Neural cell (in vitro differentiated cells): ENCODE measurements at regions not wholly inside any gene's neighbourhood (a gene's known extent, or its start where the extent isn't known, plus 50 kb on each side); places are given as distances from the start of the nearest gene placed in this dataset.

Source experiments
- H2AFZ ChIP-seq: fragments of 200-600, 300-800 bp; sonication (generic), shearing (Covaris generic); 2 replicates; pipeline ENCODE4 v1.6.0; 2014; ENCODE audit warnings: low read depth, mild to moderate bottlenecking, antibody characterized with exemption, low read length, moderate library complexity
- H3F3A ChIP-seq: fragments of 200-600 bp; shearing (Covaris generic); 2 replicates; pipeline ENCODE4 v1.6.1; 2016; ENCODE audit warnings: mild to moderate bottlenecking, moderate library complexity, mixed read lengths, antibody characterized with exemption, low read length; ENCODE audit not compliant: insufficient read depth, poor library complexity, severe bottlenecking
- H3K27ac ChIP-seq: fragments of 200-600, 300-800 bp; sonication (generic), shearing (Covaris generic); 2 replicates; pipeline ENCODE4 v1.5.1; 2014; ENCODE audit warnings: mild to moderate bottlenecking, low read length, moderate library complexity
- H3K27me3 ChIP-seq: fragments of 300-800, 200-600 bp; sonication (generic), shearing (Covaris generic); 2 replicates; pipeline ENCODE4 v1.6.0; 2014; ENCODE audit warnings: mild to moderate bottlenecking, low read depth, low read length, moderate library complexity; ENCODE audit not compliant: insufficient read depth
- H3K36me3 ChIP-seq: fragments of 300-800, 200-600 bp; sonication (generic), shearing (Covaris generic); 2 replicates; pipeline ENCODE4 v1.5.1; 2014; ENCODE audit warnings: mild to moderate bottlenecking, antibody characterized with exemption, low read length, moderate library complexity; ENCODE audit not compliant: insufficient read depth
- H3K4me2 ChIP-seq: fragments of 300-800, 200-600 bp; sonication (generic), shearing (Covaris generic); 2 replicates; pipeline ENCODE4 v1.6.0; 2014; ENCODE audit warnings: mild to moderate bottlenecking, low read length
- H3K4me3 ChIP-seq: fragments of 300-800, 200-600 bp; sonication (generic), shearing (Covaris generic); 2 replicates; pipeline ENCODE4 v1.5.1; 2014; ENCODE audit warnings: mild to moderate bottlenecking, low read length, moderate library complexity
- H3K79me2 ChIP-seq: fragments of 200-600 bp; shearing (Covaris generic); replicated peaks from 2 replicates; pipeline ENCODE4 v1.6.0; 2014; ENCODE audit warnings: mild to moderate bottlenecking, low read length, moderate library complexity; ENCODE audit not compliant: insufficient read depth
- H3K9ac ChIP-seq: fragments of 300-800, 200-600 bp; sonication (generic), shearing (Covaris generic); 2 replicates; pipeline ENCODE4 v1.6.1; 2016; ENCODE audit warnings: mild to moderate bottlenecking, low read length, mixed read lengths
- H3K9me2 ChIP-seq: fragments of 200-600 bp; shearing (Covaris generic); 2 replicates; pipeline ENCODE4 v1.6.1; 2016; ENCODE audit warnings: mild to moderate bottlenecking, low read length, mixed read lengths; ENCODE audit not compliant: insufficient read depth
- H3K9me3 ChIP-seq: fragments of 200-600, 300-800 bp; sonication (generic), shearing (Covaris generic); 2 replicates; pipeline ENCODE4 v1.6.1; 2016; ENCODE audit warnings: mild to moderate bottlenecking, mixed run types, low read length, moderate library complexity, mixed read lengths
- H4K20me1 ChIP-seq: fragments of 200-600 bp; shearing (Covaris generic); 2 replicates; pipeline ENCODE4 v1.6.1; 2016; ENCODE audit warnings: mild to moderate bottlenecking, mixed run types; ENCODE audit not compliant: insufficient read depth
- CTCF ChIP-seq: fragments of 450-650 bp; IDR thresholded peaks from 2 replicates; pipeline ENCODE4 v1.5.1; 2014; ENCODE audit warnings: antibody characterized with exemption, mild to moderate bottlenecking, moderate library complexity; ENCODE audit not compliant: poor library complexity, severe bottlenecking
- EP300 ChIP-seq: fragments of 450-650 bp; conservative IDR thresholded peaks from 2 replicates; pipeline ENCODE4 v1.6.1; 2014; ENCODE audit warnings: antibody characterized with exemption, mild to moderate bottlenecking, moderate library complexity; ENCODE audit not compliant: poor library complexity, severe bottlenecking
- EZH2 ChIP-seq: fragments of 200-600, 300-800 bp; shearing (Covaris generic), sonication (generic); IDR thresholded peaks from 2 replicates; pipeline ENCODE4 v1.6.1; 2014; ENCODE audit warnings: antibody characterized with exemption, low read length, borderline replicate concordance, mild to moderate bottlenecking; ENCODE audit not compliant: insufficient read depth, poor library complexity, severe bottlenecking
- MXI1 ChIP-seq: fragments of 450-650 bp; conservative IDR thresholded peaks from 2 replicates; pipeline ENCODE4 v1.6.1; 2014; ENCODE audit warnings: antibody characterized with exemption, mild to moderate bottlenecking; ENCODE audit not compliant: poor library complexity, severe bottlenecking
- POLR2AphosphoS5 ChIP-seq: IDR thresholded peaks from 2 replicates; pipeline ENCODE4 v1.6.1; 2012
- RAD21 ChIP-seq: fragments of 450-650 bp; conservative IDR thresholded peaks from 2 replicates; pipeline ENCODE4 v1.6.1; 2014; ENCODE audit warnings: antibody characterized with exemption, mild to moderate bottlenecking, moderate library complexity
- REST ChIP-seq: IDR thresholded peaks from 2 replicates; pipeline ENCODE4 v1.6.1; 2012; ENCODE audit warnings: borderline replicate concordance
- SMC3 ChIP-seq: fragments of 450-650 bp; conservative IDR thresholded peaks from 2 replicates; pipeline ENCODE4 v1.6.1; 2014; ENCODE audit warnings: antibody characterized with exemption, mild to moderate bottlenecking, moderate library complexity; ENCODE audit not compliant: poor library complexity
- TAF1 ChIP-seq: IDR thresholded peaks from 2 replicates; pipeline ENCODE4 v1.6.1; 2012; ENCODE audit warnings: low read depth

- Histone ChIP-seq H3K4me2 (no peak overlapping the region), H2AFZ (no peak overlapping the region), H3K9me3 (no peaks in the 10 kb centered on the region), H3K9ac (no peak overlapping the region), H4K20me1 (no peaks in the 10 kb centered on the region), H3K79me2 (no peaks in the 10 kb centered on the region), H3K36me3 (no peaks in the 10 kb centered on the region), H3F3A (no peaks in the 10 kb centered on the region), H3K9me2 (no peaks in the 10 kb centered on the region), H3K27me3 (no peaks in the 10 kb centered on the region), H3K27ac (no peak overlapping the region), H3K4me3 (no peak overlapping the region)
- no peak for TF ChIP-seq EP300
- TF ChIP-seq EZH2: no peak
- TF ChIP-seq REST: no peak
- TF ChIP-seq POLR2AphosphoS5: no peak
Measured at GRCh38 chr1:168887381-168887780, 158.4 kb upstream of the DPT start.

GRCh38 chr1:168888418-168888817, 159.4 kb upstream of the DPT start:
- no peak overlapping the region for H3K4me2 ChIP-seq
- no peak overlapping the region for H2AFZ ChIP-seq
- H3K4me3 ChIP-seq: no peak overlapping the region
- no peak overlapping the region for H3K27ac ChIP-seq
- H4K20me1 ChIP-seq: no peaks in the 10 kb centered on the region
- no peaks in the 10 kb centered on the region for H3K9me2 ChIP-seq
- no peak for TF ChIP-seq TAF1
- no peak for TF ChIP-seq EZH2
- no peak for TF ChIP-seq RAD21
- TF ChIP-seq EP300: no peak
- no peak for TF ChIP-seq SMC3
- no peak for TF ChIP-seq POLR2AphosphoS5
- no peak for TF ChIP-seq MXI1
- TF ChIP-seq CTCF: no peak
- no peak for TF ChIP-seq REST
- H3F3A ChIP-seq: no peaks in the 10 kb centered on the region
- no peaks in the 10 kb centered on the region for H3K36me3 ChIP-seq
- H3K79me2 ChIP-seq: no peaks in the 10 kb centered on the region
- H3K9ac ChIP-seq: no peak overlapping the region
- no peaks in the 10 kb centered on the region for H3K9me3 ChIP-seq
- H3K27me3 ChIP-seq: no peaks in the 10 kb centered on the region
